ENCODE measurements at regions not wholly inside any gene's neighbourhood (a gene's known extent, or its start where the extent isn't known, plus 50 kb on each side); places are given as distances from the start of the nearest gene placed in this dataset.
"Not testable (repeated sequence)": the region's sequence is repeated elsewhere in the genome, so short reads cannot be mapped to it uniquely, and the experiment has no call there.

- no peak for DNase-seq (ENCODE audit: extremely low spot score)
- ChIA-PET POLR2A (interaction anchor here (0.6 kb wide), 1 partner anchor 131 kb away, joined by 3 read pairs; the partner anchor contains the start of gene TBX3), CTCF (interaction anchor here (0.6 kb wide), 1 partner anchor 50 kb away, joined by 4 read pairs; no protein-coding TSS in a partner anchor)
- TF ChIP-seq HDGF (IDR thresholded peaks at IDR 0.05; ENCODE audit: borderline replicate concordance) (no peak), PKNOX1 (IDR thresholded peaks at IDR 0.05) (no peak)
Measured at GRCh38 chr12:114815026-114815795, 131.2 kb upstream of the TBX3 start.

DNA sequence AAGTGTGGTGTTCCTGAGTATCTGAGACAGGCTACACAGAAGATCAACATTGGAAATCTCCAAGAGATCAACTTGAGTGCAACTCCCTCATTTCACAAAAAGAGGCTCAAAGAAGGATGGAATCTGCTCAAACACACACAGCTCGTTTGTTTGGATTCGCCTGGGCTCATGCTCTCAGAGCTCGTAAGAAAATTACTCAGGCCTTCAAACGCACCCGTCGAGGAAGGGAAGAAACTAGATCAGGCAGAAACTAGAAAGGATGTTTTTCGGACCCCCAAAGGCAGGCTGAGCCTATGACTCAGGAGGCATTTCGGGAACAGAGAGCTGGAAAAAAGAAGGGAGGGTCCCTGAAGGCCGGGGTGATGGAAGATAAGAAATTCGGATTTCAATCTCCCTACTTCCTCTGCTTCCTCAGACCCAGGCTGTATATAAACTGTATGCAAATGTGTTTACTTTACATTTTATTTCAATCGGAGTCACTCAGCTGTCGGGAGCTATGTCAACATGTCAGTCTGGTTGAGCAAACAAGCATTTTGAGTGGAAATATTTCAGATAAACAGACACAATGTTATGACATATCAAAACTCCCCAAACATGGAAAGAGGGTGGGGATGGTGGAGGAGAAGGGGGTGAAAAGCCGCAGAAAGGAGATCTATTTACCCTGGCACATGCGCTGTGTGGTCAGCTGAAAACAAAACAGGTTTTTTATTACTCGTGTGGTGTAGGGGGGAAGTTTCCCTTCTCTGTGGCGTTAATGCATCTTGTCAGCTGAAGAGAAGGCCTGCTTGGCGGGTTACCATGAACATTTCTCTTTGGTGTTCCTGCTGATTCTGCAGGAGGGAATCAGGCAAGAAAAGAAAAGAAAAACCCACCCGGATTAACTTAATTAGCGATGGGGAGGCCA lies 129.1 kb upstream of the TBX3 start:
- TF ChIP-seq BHLHE40 (IDR thresholded peaks at IDR 0.05; ENCODE audit: borderline replicate concordance) (no peak), SP1 (IDR thresholded peaks at IDR 0.05) (no peak), L3MBTL2 (conservative IDR thresholded peaks at IDR 0.05) (no peak), FOXM1 (IDR thresholded peaks at IDR 0.05; ENCODE audit: borderline replicate concordance) (no peak), FOXK2 (IDR thresholded peaks at IDR 0.05) (no peak), SUZ12 (IDR thresholded peaks at IDR 0.05) (no peak), ZNF384 (IDR thresholded peaks at IDR 0.05) (no peak), TARDBP (IDR thresholded peaks at IDR 0.05) (no peak), CTBP1 (IDR thresholded peaks at IDR 0.05; ENCODE audit: borderline replicate concordance) (no peak), NFRKB (IDR thresholded peaks at IDR 0.05) (no peak), FOXA1 (IDR thresholded peaks at IDR 0.05) (no peak), ARNT (IDR thresholded peaks at IDR 0.05) (no peak), ELF4 (IDR thresholded peaks at IDR 0.05) (no peak), LEF1 (IDR thresholded peaks at IDR 0.05; ENCODE audit: borderline replicate concordance) (no peak), HDGF (IDR thresholded peaks at IDR 0.05; ENCODE audit: borderline replicate concordance) (no peak), PKNOX1 (IDR thresholded peaks at IDR 0.05) (no peak)
- ChIA-PET CTCF (interaction anchor here (0.6 to 0.7 kb wide), 3 partner anchors 59 to 351 kb away, joined by 3 read pairs; no protein-coding TSS in a partner anchor), POLR2A (interaction anchor here (1.2 kb wide), 1 partner anchor 128 kb away, joined by 6 read pairs; the partner anchor contains the start of gene TBX3)
- DNase-seq (ENCODE audit: extremely low spot score), result peak; percentile 25

DNA sequence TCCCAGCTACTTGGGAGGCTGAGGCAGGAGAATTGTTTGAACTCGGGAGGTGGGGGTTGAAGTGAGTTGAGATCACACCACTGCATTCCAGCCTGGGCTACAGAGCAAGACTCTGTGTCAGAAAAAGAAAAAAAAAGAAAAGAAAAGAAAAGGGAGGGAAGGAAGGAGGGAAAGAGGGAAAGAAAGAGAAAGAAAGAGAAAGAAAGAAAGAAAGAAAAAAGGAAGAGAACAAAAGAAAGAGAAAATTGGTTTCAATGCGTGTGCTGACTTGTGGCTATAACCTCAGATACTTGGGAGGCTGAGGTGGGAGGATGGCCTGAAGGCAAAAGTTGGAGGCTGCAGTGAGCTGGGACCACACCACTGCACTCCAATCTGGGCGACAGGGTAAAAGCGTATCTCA lies 128.4 kb upstream of the TBX3 start:
- no peak for TF ChIP-seq CTBP1 (IDR thresholded peaks at IDR 0.05; ENCODE audit: borderline replicate concordance)
- ChIA-PET CTCF (interaction anchor here (0.7 kb wide), 1 partner anchor 59 kb away, joined by 3 read pairs; no protein-coding TSS in a partner anchor), POLR2A (interaction anchor here (1.2 kb wide), 1 partner anchor 128 kb away, joined by 6 read pairs; the partner anchor contains the start of gene TBX3)
- DNase-seq (ENCODE audit: extremely low spot score), result no peak

- DNase-seq (ENCODE audit: extremely low spot score), result no peak
- CTCF ChIA-PET, result no interaction called here
- POLR2A ChIA-PET, result interaction anchor here (2.1 kb wide), 1 partner anchor 125 kb away, joined by 5 read pairs; the partner anchor contains the start of gene TBX3
- no peak for TF ChIP-seq ARNT (IDR thresholded peaks at IDR 0.05)
- no peak for TF ChIP-seq SUZ12 (IDR thresholded peaks at IDR 0.05)
- TF ChIP-seq NFRKB (IDR thresholded peaks at IDR 0.05), result no peak
- no peak for TF ChIP-seq SP1 (IDR thresholded peaks at IDR 0.05)
- no peak for TF ChIP-seq HDGF (IDR thresholded peaks at IDR 0.05; ENCODE audit: borderline replicate concordance)
- no peak for TF ChIP-seq FOXK2 (IDR thresholded peaks at IDR 0.05)
- no peak for TF ChIP-seq LEF1 (IDR thresholded peaks at IDR 0.05; ENCODE audit: borderline replicate concordance)
- no peak for TF ChIP-seq FOXA1 (IDR thresholded peaks at IDR 0.05)
- TF ChIP-seq L3MBTL2 (conservative IDR thresholded peaks at IDR 0.05), result no peak
- no peak for TF ChIP-seq FOXM1 (IDR thresholded peaks at IDR 0.05; ENCODE audit: borderline replicate concordance)
- TF ChIP-seq CTBP1 (IDR thresholded peaks at IDR 0.05; ENCODE audit: borderline replicate concordance), result no peak
- no peak for TF ChIP-seq ELF4 (IDR thresholded peaks at IDR 0.05)
- no peak for TF ChIP-seq BHLHE40 (IDR thresholded peaks at IDR 0.05; ENCODE audit: borderline replicate concordance)
- no peak for TF ChIP-seq ZNF384 (IDR thresholded peaks at IDR 0.05)
- no peak for TF ChIP-seq TARDBP (IDR thresholded peaks at IDR 0.05)
Measured at GRCh38 chr12:114809097-114809496, 125.1 kb upstream of the TBX3 start.

DNA sequence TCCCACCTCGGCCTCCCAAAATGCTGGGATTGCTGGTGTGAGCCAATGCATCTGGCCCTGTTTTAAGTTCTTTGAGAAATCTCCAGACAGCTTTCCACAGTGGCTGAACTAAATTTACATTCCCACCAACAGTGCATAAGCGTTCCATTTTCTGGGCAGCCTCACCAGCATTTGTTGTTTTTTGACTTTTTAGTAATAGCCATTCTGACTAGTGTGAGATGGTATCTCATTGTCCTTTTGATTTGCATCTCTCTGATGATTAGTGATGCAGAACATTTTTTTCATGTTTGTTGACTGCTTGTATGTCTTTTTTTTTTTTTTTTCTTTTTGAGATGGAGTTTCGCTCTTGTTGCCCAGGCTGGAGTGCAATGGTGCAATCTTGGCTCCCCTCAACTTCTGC lies 117.4 kb upstream of the TBX3 start:
- POLR2A ChIA-PET; CTCF ChIA-PET; DNase-seq (ENCODE audit: extremely low spot score): not testable (repeated sequence)

DNA sequence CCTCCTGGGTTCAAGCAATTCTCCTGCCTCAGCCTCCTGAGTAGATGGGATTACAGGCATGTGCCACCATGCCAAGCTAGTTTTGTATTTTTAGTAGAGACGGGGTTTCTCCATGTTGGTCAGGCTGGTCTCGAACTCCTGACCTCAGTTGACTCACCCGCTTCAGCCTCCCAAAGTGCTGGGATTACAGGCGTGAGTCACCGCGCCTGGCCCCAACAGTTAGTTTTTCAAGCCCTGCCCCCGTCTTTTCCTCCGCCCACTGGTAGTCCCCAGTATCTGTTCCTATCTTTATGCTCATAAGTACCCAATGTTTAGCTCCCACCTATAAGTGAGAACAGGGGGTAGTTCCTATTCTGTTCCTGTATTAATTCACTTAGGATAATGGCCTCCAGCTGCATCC lies 116.6 kb upstream of the TBX3 start:
- DNase-seq (ENCODE audit: extremely low spot score); POLR2A ChIA-PET; CTCF ChIA-PET: not testable (repeated sequence)
